H1 (cell line): ENCODE measurements at regions not wholly inside any gene's neighbourhood (a gene's known extent, or its start where the extent isn't known, plus 50 kb on each side); places are given as distances from the start of the nearest gene placed in this dataset.

Experiments
- ATF3 ChIP-seq: IDR thresholded peaks from 2 replicates; pipeline ENCODE4 v1.6.1; 2011; ENCODE audit warnings: low read depth, mild to moderate bottlenecking, low read length; ENCODE audit not compliant: insufficient read depth
- CTBP2 ChIP-seq: IDR thresholded peaks from 2 replicates; pipeline ENCODE4 v1.7.0; 2011; ENCODE audit warnings: borderline replicate concordance, mild to moderate bottlenecking, moderate library complexity, mixed read lengths, low read length; ENCODE audit not compliant: insufficient read depth, insufficient read length
- KDM1A ChIP-seq: fragments of 200-600, 300-600 bp; sonication (generic); IDR thresholded peaks from 2 replicates; pipeline ENCODE4 v1.7.1; 2016; ENCODE audit warnings: mild to moderate bottlenecking, low read length, borderline replicate concordance
- TCF12 ChIP-seq: IDR thresholded peaks from 2 replicates; pipeline ENCODE4 v1.6.1; 2011; ENCODE audit warnings: low read depth, mild to moderate bottlenecking, low read length

- TF ChIP-seq KDM1A (no peak), CTBP2 (no peak), ATF3 (no peak), TCF12 (no peak)
- TF ChIP-seq, all 59 proteins: peak for 0
These were observed 142.2 kb upstream of the IGF1R start (continued) for GRCh38 chr15:98506172-98506571.
